ENCODE measurements at regions not wholly inside any gene's neighbourhood (a gene's known extent, or its start where the extent isn't known, plus 50 kb on each side); places are given as distances from the start of the nearest gene placed in this dataset.

DNA sequence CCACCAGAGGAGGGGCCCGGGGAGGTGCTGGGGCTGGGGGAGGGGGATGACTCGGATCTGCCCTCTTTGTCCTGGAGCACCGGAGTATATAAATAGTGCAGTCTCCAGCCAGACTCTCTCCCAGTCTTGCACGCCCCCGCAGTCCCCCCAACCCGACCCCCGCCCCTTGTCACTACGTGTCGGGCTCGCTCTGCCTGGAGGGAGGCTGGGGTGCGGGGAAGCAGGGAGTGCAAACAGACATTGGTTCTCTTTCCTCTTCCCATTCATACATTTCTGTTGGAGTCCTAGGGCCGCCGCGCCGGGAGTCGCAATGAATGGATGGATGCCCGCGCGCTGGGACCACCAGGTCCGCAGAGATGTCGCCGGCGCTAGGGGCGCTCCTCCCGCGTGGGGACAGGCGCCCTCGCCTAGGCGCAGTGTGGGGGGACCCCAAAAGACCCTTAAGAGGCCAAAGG lies 179.3 kb downstream of the TBXT start:
- FAIRE-seq = no peak
- TF ChIP-seq ATRX (CRISPR knock-in tag; IDR thresholded peaks at IDR 0.05; ENCODE audit: borderline replicate concordance) (no peak), ZNF776 (CRISPR knock-in tag; IDR thresholded peaks at IDR 0.05) (no peak), GLI4 (CRISPR knock-in tag; IDR thresholded peaks at IDR 0.05; ENCODE audit: borderline replicate concordance) (no peak), NCOA5 (CRISPR knock-in tag; IDR thresholded peaks at IDR 0.05) (no peak), MTA3 (CRISPR knock-in tag; IDR thresholded peaks at IDR 0.05) (no peak), ZNF24 (IDR thresholded peaks at IDR 0.05) (no peak), ZBTB42 (CRISPR knock-in tag; IDR thresholded peaks at IDR 0.05) (no peak), GPN1 (CRISPR knock-in tag; IDR thresholded peaks at IDR 0.05; ENCODE audit: borderline replicate concordance) (no peak), BCL6 (CRISPR knock-in tag; IDR thresholded peaks at IDR 0.05) (no peak), CBX2 (IDR thresholded peaks at IDR 0.05; ENCODE audit: low read depth, low read length) (no peak), CBX2 (CRISPR knock-in tag; IDR thresholded peaks at IDR 0.05; ENCODE audit: low read depth) (no peak), JDP2 (CRISPR knock-in tag; IDR thresholded peaks at IDR 0.05; ENCODE audit: borderline replicate concordance) (no peak), EP300 (IDR thresholded peaks at IDR 0.05; ENCODE audit: low read depth in 2 of 2, low read length in 2 of 2) (no peak), EP300 (CRISPR knock-in tag; IDR thresholded peaks at IDR 0.05; ENCODE audit: borderline replicate concordance) (no peak)
- TF ChIP-seq, protein P1, sequence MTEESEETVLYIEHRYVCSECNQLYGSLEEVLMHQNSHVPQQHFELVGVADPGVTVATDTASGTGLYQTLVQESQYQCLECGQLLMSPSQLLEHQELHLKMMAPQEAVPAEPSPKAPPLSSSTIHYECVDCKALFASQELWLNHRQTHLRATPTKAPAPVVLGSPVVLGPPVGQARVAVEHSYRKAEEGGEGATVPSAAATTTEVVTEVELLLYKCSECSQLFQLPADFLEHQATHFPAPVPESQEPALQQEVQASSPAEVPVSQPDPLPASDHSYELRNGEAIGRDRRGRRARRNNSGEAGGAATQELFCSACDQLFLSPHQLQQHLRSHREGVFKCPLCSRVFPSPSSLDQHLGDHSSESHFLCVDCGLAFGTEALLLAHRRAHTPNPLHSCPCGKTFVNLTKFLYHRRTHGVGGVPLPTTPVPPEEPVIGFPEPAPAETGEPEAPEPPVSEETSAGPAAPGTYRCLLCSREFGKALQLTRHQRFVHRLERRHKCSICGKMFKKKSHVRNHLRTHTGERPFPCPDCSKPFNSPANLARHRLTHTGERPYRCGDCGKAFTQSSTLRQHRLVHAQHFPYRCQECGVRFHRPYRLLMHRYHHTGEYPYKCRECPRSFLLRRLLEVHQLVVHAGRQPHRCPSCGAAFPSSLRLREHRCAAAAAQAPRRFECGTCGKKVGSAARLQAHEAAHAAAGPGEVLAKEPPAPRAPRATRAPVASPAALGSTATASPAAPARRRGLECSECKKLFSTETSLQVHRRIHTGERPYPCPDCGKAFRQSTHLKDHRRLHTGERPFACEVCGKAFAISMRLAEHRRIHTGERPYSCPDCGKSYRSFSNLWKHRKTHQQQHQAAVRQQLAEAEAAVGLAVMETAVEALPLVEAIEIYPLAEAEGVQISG (CRISPR knock-in tag; IDR thresholded peaks at IDR 0.05) = no peak
- TF ChIP-seq, protein P2, sequence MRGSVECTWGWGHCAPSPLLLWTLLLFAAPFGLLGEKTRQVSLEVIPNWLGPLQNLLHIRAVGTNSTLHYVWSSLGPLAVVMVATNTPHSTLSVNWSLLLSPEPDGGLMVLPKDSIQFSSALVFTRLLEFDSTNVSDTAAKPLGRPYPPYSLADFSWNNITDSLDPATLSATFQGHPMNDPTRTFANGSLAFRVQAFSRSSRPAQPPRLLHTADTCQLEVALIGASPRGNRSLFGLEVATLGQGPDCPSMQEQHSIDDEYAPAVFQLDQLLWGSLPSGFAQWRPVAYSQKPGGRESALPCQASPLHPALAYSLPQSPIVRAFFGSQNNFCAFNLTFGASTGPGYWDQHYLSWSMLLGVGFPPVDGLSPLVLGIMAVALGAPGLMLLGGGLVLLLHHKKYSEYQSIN (CRISPR knock-in tag; IDR thresholded peaks at IDR 0.05; ENCODE audit: borderline replicate concordance) = no peak
- TF ChIP-seq, protein P3, sequence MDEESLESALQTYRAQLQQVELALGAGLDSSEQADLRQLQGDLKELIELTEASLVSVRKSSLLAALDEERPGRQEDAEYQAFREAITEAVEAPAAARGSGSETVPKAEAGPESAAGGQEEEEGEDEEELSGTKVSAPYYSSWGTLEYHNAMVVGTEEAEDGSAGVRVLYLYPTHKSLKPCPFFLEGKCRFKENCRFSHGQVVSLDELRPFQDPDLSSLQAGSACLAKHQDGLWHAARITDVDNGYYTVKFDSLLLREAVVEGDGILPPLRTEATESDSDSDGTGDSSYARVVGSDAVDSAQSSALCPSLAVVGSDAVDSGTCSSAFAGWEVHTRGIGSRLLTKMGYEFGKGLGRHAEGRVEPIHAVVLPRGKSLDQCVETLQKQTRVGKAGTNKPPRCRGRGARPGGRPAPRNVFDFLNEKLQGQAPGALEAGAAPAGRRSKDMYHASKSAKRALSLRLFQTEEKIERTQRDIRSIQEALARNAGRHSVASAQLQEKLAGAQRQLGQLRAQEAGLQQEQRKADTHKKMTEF (CRISPR knock-in tag; IDR thresholded peaks at IDR 0.05) = no peak
- TF ChIP-seq, protein P4, sequence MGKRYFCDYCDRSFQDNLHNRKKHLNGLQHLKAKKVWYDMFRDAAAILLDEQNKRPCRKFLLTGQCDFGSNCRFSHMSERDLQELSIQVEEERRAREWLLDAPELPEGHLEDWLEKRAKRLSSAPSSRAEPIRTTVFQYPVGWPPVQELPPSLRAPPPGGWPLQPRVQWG (CRISPR knock-in tag; IDR thresholded peaks at IDR 0.05; ENCODE audit: borderline replicate concordance, low read depth) = no peak
- TF ChIP-seq, protein P5, sequence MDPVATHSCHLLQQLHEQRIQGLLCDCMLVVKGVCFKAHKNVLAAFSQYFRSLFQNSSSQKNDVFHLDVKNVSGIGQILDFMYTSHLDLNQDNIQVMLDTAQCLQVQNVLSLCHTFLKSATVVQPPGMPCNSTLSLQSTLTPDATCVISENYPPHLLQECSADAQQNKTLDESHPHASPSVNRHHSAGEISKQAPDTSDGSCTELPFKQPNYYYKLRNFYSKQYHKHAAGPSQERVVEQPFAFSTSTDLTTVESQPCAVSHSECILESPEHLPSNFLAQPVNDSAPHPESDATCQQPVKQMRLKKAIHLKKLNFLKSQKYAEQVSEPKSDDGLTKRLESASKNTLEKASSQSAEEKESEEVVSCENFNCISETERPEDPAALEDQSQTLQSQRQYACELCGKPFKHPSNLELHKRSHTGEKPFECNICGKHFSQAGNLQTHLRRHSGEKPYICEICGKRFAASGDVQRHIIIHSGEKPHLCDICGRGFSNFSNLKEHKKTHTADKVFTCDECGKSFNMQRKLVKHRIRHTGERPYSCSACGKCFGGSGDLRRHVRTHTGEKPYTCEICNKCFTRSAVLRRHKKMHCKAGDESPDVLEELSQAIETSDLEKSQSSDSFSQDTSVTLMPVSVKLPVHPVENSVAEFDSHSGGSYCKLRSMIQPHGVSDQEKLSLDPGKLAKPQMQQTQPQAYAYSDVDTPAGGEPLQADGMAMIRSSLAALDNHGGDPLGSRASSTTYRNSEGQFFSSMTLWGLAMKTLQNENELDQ (CRISPR knock-in tag; IDR thresholded peaks at IDR 0.05; ENCODE audit: borderline replicate concordance) = no peak

More for the DNA sequence above, 179.3 kb downstream of the TBXT start:
- no peak overlapping the region for H3K9ac ChIP-seq (ENCODE audit: insufficient read depth, low read depth, low read length)
- ChIA-PET CTCF (ENCODE audit: low intra/inter-chr PET ratio, low total read pairs) (no interaction called here), POLR2A (no interaction called here)
- peaks cover 6 to 49% of the 10 kb centered on the region in 2 experiments for H3K27me3 ChIP-seq (ENCODE audit: control insufficient read depth in 1 of 2, insufficient read depth in 2 of 2, low read length in 2 of 2)
- no peak overlapping the region for H3K4me2 ChIP-seq (ENCODE audit: low read depth, low read length)
- no peaks in the 10 kb centered on the region for H3K4me1 ChIP-seq (ENCODE audit: insufficient read depth, low read length)
- ATAC-seq = no peak; the same call in none of the 3 replicates
- H3K27ac ChIP-seq (ENCODE audit: extremely low read length, insufficient read depth, low read length) = no peak overlapping the region
- no peak for DNase-seq (ENCODE audit: low spot score)
- H3K4me3 ChIP-seq (replicated peaks in 1 of 3; ENCODE audit: insufficient read depth in 1 of 3, low read depth in 2 of 3, low read length in 3 of 3) = no peak overlapping the region
- no peaks in the 10 kb centered on the region for H3K36me3 ChIP-seq (replicated peaks in 1 of 2; ENCODE audit: control insufficient read depth in 1 of 2, insufficient read depth in 2 of 2, low read length in 2 of 2)
- H2AFZ ChIP-seq (ENCODE audit: low read length) = no peak overlapping the region
- BruUV-seq (replicated peaks) = no TSS peak
- H4K20me1 ChIP-seq (ENCODE audit: insufficient read depth, low read length) = no peaks in the 10 kb centered on the region
- in situ Hi-C loops (cut with HindIII; ENCODE audit: extremely low pct_ligation_motif_present, low pct_unique_long_range_greater_than_20kb) (no loop called here), intact Hi-C loops (cut with micrococcal nuclease; ENCODE audit: unreplicated experiment) (no loop called here)
- 21% methylated on average over 22 of the region's 29 CpGs for WGBS (ENCODE audit: low lambda C conversion rate)
- no peaks in the 10 kb centered on the region for H3K9me3 ChIP-seq (ENCODE audit: low read length)
- H3K79me2 ChIP-seq (ENCODE audit: insufficient read depth, low read length) = no peaks in the 10 kb centered on the region
